H1 (cell line): ENCODE measurements at regions not wholly inside any gene's neighbourhood (a gene's known extent, or its start where the extent isn't known, plus 50 kb on each side); places are given as distances from the start of the nearest gene placed in this dataset.

Source experiments
- CTCF ChIA-PET: fragments of 300-600 bp; sonication (Branson Sonifier 250); formaldehyde crosslinking; loops from one replicate; lab custom pipeline; 2021; ENCODE audit not compliant: partially characterized antibody; lab: Charles Lee
- POLR2A ChIA-PET: fragments of 300-600 bp; sonication (Branson Sonifier 250); formaldehyde crosslinking; loops from one replicate; lab custom pipeline; 2021; ENCODE audit warnings: inconsistent platforms; ENCODE audit not compliant: partially characterized antibody; lab: Charles Lee
- DNase-seq, 2 experiments: peaks; one replicate each; pipeline versions ENCODE4 v3.0.0 to v3.0.0-alpha.2; 2010 to 2022; ENCODE audit warnings: low spot score in 2 of 2, low read depth in 1 of 2, mixed read lengths in 1 of 2
- FAIRE-seq: peaks from 2 replicates; lab custom pipeline; 2011; peaks lifted over from hg19 to GRCh38; lab: Jason Lieb, UNC
- H2AFZ ChIP-seq: 2 replicates; pipeline ENCODE4 v1.8.1; 2012; ENCODE audit warnings: low read length, inconsistent platforms
- H2AK5ac ChIP-seq: 2 replicates; pipeline ENCODE4 v1.6.1; 2013; ENCODE audit warnings: low read depth, low read length
- H2BK120ac ChIP-seq: replicated peaks from 2 replicates; pipeline ENCODE3; 2013; ENCODE audit warnings: low read depth, low read length, inconsistent platforms
- H2BK12ac ChIP-seq: 2 replicates; pipeline ENCODE4 v1.6.1; 2013; ENCODE audit warnings: low read depth, low read length
- H2BK15ac ChIP-seq: 2 replicates; pipeline ENCODE4 v1.6.1; 2013; ENCODE audit warnings: low read length
- H2BK20ac ChIP-seq: 2 replicates; pipeline ENCODE4 v1.6.1; 2013; ENCODE audit warnings: low read length
- H2BK5ac ChIP-seq: 2 replicates; pipeline ENCODE4 v1.6.1; 2013; ENCODE audit warnings: low read depth, low read length
- H3K14ac ChIP-seq: 2 replicates; pipeline ENCODE4 v1.6.1; 2013; ENCODE audit warnings: inconsistent platforms; ENCODE audit not compliant: insufficient read length
- H3K18ac ChIP-seq: 2 replicates; pipeline ENCODE4 v1.6.1; 2013; ENCODE audit warnings: low read length; ENCODE audit errors: extremely low read depth
- H3K23ac ChIP-seq: 2 replicates; pipeline ENCODE4 v1.6.1; 2013; ENCODE audit warnings: inconsistent platforms; ENCODE audit not compliant: insufficient read length
- H3K23me2 ChIP-seq: 2 replicates; pipeline ENCODE4 v1.6.1; 2013; ENCODE audit warnings: low read depth, low read length
- H3K27ac ChIP-seq: 2 replicates; pipeline ENCODE4 v1.6.1; 2011; ENCODE audit warnings: low read depth, low read length, inconsistent platforms
- H3K27me3 ChIP-seq, 4 experiments: replicated peaks in 1 of 4; 1 replicate in 1 of 4; 2 replicates in 3 of 4; pipeline versions ENCODE4 v1.6.1 to v1.8.1; 2011 to 2013; ENCODE audit warnings: low read length in 3 of 4, mild to moderate bottlenecking in 3 of 4, inconsistent platforms in 2 of 4, mixed read lengths in 2 of 4, moderate library complexity in 1 of 4; ENCODE audit not compliant: control insufficient read depth in 3 of 4, insufficient read depth in 3 of 4; ENCODE audit errors: extremely low read depth in 1 of 4
- H3K36me3 ChIP-seq, 4 experiments: 2 replicates each; pipeline versions ENCODE4 v1.6.1 to v1.8.1; 2011 to 2013; ENCODE audit warnings: mild to moderate bottlenecking in 4 of 4, low read length in 3 of 4, moderate library complexity in 2 of 4, control low read depth in 1 of 4, inconsistent platforms in 1 of 4; ENCODE audit not compliant: insufficient read depth in 4 of 4, control insufficient read depth in 2 of 4
- H3K4ac ChIP-seq: replicated peaks from 2 replicates; pipeline ENCODE3; 2013; ENCODE audit warnings: low read length, low read depth, mixed read lengths, inconsistent platforms; ENCODE audit not compliant: insufficient read length
- H3K4me1 ChIP-seq, 4 experiments: replicated peaks in 1 of 4; 1 replicate in 1 of 4; 2 replicates in 3 of 4; pipeline versions ENCODE4 v1.6.1 to v1.8.1; 2011 to 2013; ENCODE audit warnings: low read length in 3 of 4, inconsistent platforms in 2 of 4, mixed read lengths in 1 of 4; ENCODE audit not compliant: insufficient read depth in 4 of 4, control insufficient read depth in 3 of 4
- H3K4me2 ChIP-seq, 2 experiments: 2 replicates each; pipeline versions ENCODE4 v1.6.1 to v1.8.1; 2011 to 2013; ENCODE audit warnings: low read depth in 2 of 2, low read length in 2 of 2, control low read depth in 1 of 2, inconsistent platforms in 1 of 2, mild to moderate bottlenecking in 1 of 2; ENCODE audit not compliant: insufficient read depth in 1 of 2
- H3K4me3 ChIP-seq, 4 experiments: fragments of 200-600, 300-600 bp in 1 of 4; sonication (generic), shearing (Covaris generic), sonication (Bioruptor Twin) in 1 of 4; 2 replicates each; pipeline versions ENCODE4 v1.5.1 to v1.8.1; 2011 to 2016; ENCODE audit warnings: low read length in 4 of 4, low read depth in 3 of 4, control low read depth in 2 of 4, inconsistent platforms in 2 of 4, mild to moderate bottlenecking in 2 of 4, mixed read lengths in 1 of 4, moderate library complexity in 1 of 4; ENCODE audit not compliant: insufficient read depth in 2 of 4; ENCODE audit errors: extremely low read depth in 1 of 4
- H3K56ac ChIP-seq: replicated peaks from 2 replicates; pipeline ENCODE3; 2013; ENCODE audit warnings: low read depth, mild to moderate bottlenecking, mixed read lengths, low read length, inconsistent platforms; ENCODE audit not compliant: insufficient read length
- H3K79me1 ChIP-seq: 2 replicates; pipeline ENCODE4 v1.6.1; 2013; ENCODE audit warnings: low read depth, low read length, control low read depth
- H3K79me2 ChIP-seq, 2 experiments: 2 replicates each; pipeline versions ENCODE4 v1.6.1 to v1.8.1; 2012 to 2013; ENCODE audit warnings: low read length in 2 of 2, mild to moderate bottlenecking in 2 of 2, inconsistent platforms in 1 of 2; ENCODE audit not compliant: insufficient read depth in 2 of 2, control insufficient read depth in 1 of 2
- H3K9ac ChIP-seq, 4 experiments: replicated peaks in 1 of 4; 1 replicate in 1 of 4; 2 replicates in 3 of 4; pipeline versions ENCODE4 v1.6.1 to v1.8.1; 2011 to 2013; ENCODE audit warnings: low read depth in 3 of 4, low read length in 3 of 4, control low read depth in 2 of 4, mild to moderate bottlenecking in 2 of 4, moderate library complexity in 2 of 4, inconsistent platforms in 1 of 4; ENCODE audit errors: extremely low read depth in 1 of 4
- H3K9me3 ChIP-seq, 2 experiments: 2 replicates each; pipeline versions ENCODE4 v1.6.1 to v1.8.1; 2012 to 2013; ENCODE audit warnings: mild to moderate bottlenecking in 2 of 2, moderate library complexity in 2 of 2, control low read depth in 1 of 2, inconsistent platforms in 1 of 2, low read depth in 1 of 2, low read length in 1 of 2, mixed read lengths in 1 of 2; ENCODE audit not compliant: insufficient read depth in 2 of 2
- H4K20me1 ChIP-seq, 2 experiments: replicated peaks in 1 of 2; 2 replicates each; pipeline versions ENCODE3 to v1.8.1; 2011 to 2013; ENCODE audit warnings: inconsistent platforms in 2 of 2, low read length in 2 of 2, mild to moderate bottlenecking in 1 of 2; ENCODE audit not compliant: insufficient read depth in 2 of 2, control insufficient read depth in 1 of 2
- H4K5ac ChIP-seq: 2 replicates; pipeline ENCODE4 v1.6.1; 2013; ENCODE audit warnings: low read length, low read depth, mixed read lengths, inconsistent platforms; ENCODE audit not compliant: insufficient read length
- H4K8ac ChIP-seq: 2 replicates; pipeline ENCODE4 v1.8.0; 2013; ENCODE audit warnings: mild to moderate bottlenecking, moderate library complexity, low read length, inconsistent platforms; ENCODE audit not compliant: insufficient read depth; ENCODE audit errors: extremely low read depth
- H4K91ac ChIP-seq: replicated peaks from 2 replicates; pipeline ENCODE3; 2013; ENCODE audit warnings: low read length, mixed read lengths, inconsistent platforms; ENCODE audit not compliant: insufficient read length
- BRCA1 ChIP-seq: IDR thresholded peaks from 2 replicates; pipeline ENCODE4 v1.6.1; 2012; ENCODE audit warnings: low read depth, low read length, improper control_type of control experiment
- JUN ChIP-seq: IDR thresholded peaks from 2 replicates; pipeline ENCODE4 v1.6.1; 2011; ENCODE audit warnings: low read depth, mild to moderate bottlenecking, improper control_type of control experiment, low read length
- RNF2 ChIP-seq: fragments of 200-900, 300-1000 bp; sonication (generic); IDR thresholded peaks from 2 replicates; pipeline ENCODE4 v1.7.1; 2016; ENCODE audit warnings: borderline replicate concordance, low read depth, mild to moderate bottlenecking, antibody characterized with exemption, low read length; ENCODE audit not compliant: poor library complexity, severe bottlenecking; ENCODE audit errors: missing control alignments
- SIN3A ChIP-seq, 2 experiments: IDR thresholded peaks in 1 of 2; conservative IDR thresholded peaks in 1 of 2; 2 replicates each; pipeline ENCODE4 v1.6.1; 2011 to 2012; ENCODE audit warnings: low read length in 2 of 2, improper control_type of control experiment in 1 of 2, low read depth in 1 of 2, mild to moderate bottlenecking in 1 of 2
- SP2 ChIP-seq: IDR thresholded peaks from 2 replicates; pipeline ENCODE4 v1.6.1; 2012; ENCODE audit warnings: mild to moderate bottlenecking, low read length, inconsistent platforms
- SUZ12 ChIP-seq: fragments of 200-600 bp; sonication (generic); IDR thresholded peaks from 2 replicates; pipeline ENCODE4 v1.6.1; 2012; ENCODE audit warnings: mild to moderate bottlenecking, inconsistent platforms, low read length, moderate library complexity, mixed read lengths
- WGBS, 2 experiments: shearing (Covaris generic) in 1 of 2; methylation state at CpG; one replicate each; pipeline versions ENCODE4 v1.1.6 to v1.1.7; 2013 to 2015; ENCODE audit warnings: low lambda C conversion rate in 2 of 2, mixed read lengths in 2 of 2, inconsistent platforms in 1 of 2, low coverage in 1 of 2, missing lambda C conversion rate in 1 of 2; ENCODE audit not compliant: insufficient replicate concordance in 2 of 2, insufficient coverage in 1 of 2, insufficient read length in 1 of 2; ENCODE audit errors: extremely low coverage in 1 of 2, missing lambda C conversion rate in 1 of 2; 5-methylcytosine and 5-hydroxymethylcytosine counted together
- TF ChIP-seq, protein P1 (sequence below), 3 experiments: IDR thresholded peaks; 1 replicate in 2 of 3; 2 replicates in 1 of 3; pipeline versions ENCODE4 v1.5.1 to v1.6.1; 2011; ENCODE audit warnings: low read length in 3 of 3, mild to moderate bottlenecking in 3 of 3, inconsistent platforms in 2 of 3, low read depth in 1 of 3, moderate library complexity in 1 of 3; ENCODE audit not compliant: insufficient read depth in 1 of 3; ENCODE audit errors: control extremely low read depth in 1 of 3

DNA sequence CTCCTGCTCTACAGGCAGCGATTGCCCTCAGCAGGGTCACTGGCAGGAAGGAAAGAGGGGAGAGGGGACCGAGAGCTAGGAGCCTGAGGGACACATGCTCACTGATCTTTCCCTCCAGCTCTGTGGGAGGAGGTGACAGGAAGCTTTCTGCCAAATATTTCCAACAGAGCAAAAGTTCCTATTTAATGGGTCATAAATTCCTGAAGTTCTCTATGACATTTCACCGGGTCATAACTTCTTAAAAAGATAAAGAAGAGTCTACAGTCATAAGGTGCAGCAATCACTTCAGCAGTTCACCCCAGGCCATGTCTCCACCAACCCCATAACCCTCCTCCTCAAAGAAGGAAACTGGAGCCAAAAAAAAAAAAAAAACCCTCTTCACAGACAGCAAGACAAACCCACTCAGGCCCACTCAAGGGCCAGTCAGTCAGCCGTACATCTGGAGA, 481.1 kb downstream of the NR2F1-AS1 start:
- no peak overlapping the region for H3K9ac ChIP-seq
- H2BK5ac ChIP-seq = no peak overlapping the region
- no peak overlapping the region for H4K8ac ChIP-seq
- no peak overlapping the region for H2BK120ac ChIP-seq
- no peak overlapping the region for H3K23ac ChIP-seq
- ChIA-PET CTCF (no interaction called here), POLR2A (no interaction called here)
- no peak for DNase-seq
- no peak overlapping the region for H3K14ac ChIP-seq
- H2BK15ac ChIP-seq = no peak overlapping the region
- H3K4me3 ChIP-seq = no peak overlapping the region
- H4K20me1 ChIP-seq = no peaks in the 10 kb centered on the region
- H3K36me3 ChIP-seq = no peaks in the 10 kb centered on the region
- H4K91ac ChIP-seq = no peak overlapping the region
- H3K79me2 ChIP-seq = no peaks in the 10 kb centered on the region
- H3K27me3 ChIP-seq = peaks cover 0 to 1% (median 0%) of the 10 kb centered on the region in 4 experiments; a peak in 1 of 7 replicates
- no peak overlapping the region for H3K4ac ChIP-seq
- no peak overlapping the region for H2BK12ac ChIP-seq
- H2AK5ac ChIP-seq = no peak overlapping the region
- H3K79me1 ChIP-seq = no peaks in the 10 kb centered on the region
- H3K4me2 ChIP-seq = no peak overlapping the region
- H3K9me3 ChIP-seq = no peaks in the 10 kb centered on the region
- H3K4me1 ChIP-seq = no peaks in the 10 kb centered on the region
- no peak overlapping the region for H3K56ac ChIP-seq
- FAIRE-seq = no peak
- no peak overlapping the region for H2BK20ac ChIP-seq
- H3K18ac ChIP-seq = no peak overlapping the region
- no peak overlapping the region for H3K27ac ChIP-seq
- no peaks in the 10 kb centered on the region; the same call in 1 of the 2 replicates for H3K23me2 ChIP-seq
- TF ChIP-seq SP2 = no peak
- no peak for TF ChIP-seq RNF2
- no peak for TF ChIP-seq BRCA1
- TF ChIP-seq, protein P1, sequence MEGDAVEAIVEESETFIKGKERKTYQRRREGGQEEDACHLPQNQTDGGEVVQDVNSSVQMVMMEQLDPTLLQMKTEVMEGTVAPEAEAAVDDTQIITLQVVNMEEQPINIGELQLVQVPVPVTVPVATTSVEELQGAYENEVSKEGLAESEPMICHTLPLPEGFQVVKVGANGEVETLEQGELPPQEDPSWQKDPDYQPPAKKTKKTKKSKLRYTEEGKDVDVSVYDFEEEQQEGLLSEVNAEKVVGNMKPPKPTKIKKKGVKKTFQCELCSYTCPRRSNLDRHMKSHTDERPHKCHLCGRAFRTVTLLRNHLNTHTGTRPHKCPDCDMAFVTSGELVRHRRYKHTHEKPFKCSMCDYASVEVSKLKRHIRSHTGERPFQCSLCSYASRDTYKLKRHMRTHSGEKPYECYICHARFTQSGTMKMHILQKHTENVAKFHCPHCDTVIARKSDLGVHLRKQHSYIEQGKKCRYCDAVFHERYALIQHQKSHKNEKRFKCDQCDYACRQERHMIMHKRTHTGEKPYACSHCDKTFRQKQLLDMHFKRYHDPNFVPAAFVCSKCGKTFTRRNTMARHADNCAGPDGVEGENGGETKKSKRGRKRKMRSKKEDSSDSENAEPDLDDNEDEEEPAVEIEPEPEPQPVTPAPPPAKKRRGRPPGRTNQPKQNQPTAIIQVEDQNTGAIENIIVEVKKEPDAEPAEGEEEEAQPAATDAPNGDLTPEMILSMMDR (IDR thresholded peaks at IDR 0.05; ENCODE audit: control extremely low read depth in 1 of 3, insufficient read depth in 1 of 3, low read depth in 1 of 3, low read length in 3 of 3) = no peak
- no peak for TF ChIP-seq SUZ12
- TF ChIP-seq SIN3A (conservative IDR thresholded peaks at IDR 0.05 in 1 of 2, IDR thresholded peaks at IDR 0.05 in 1 of 2; ENCODE audit: low read depth in 1 of 2, low read length in 2 of 2) = no peak
- TF ChIP-seq JUN = no peak
- TF ChIP-seq, all 59 proteins: peak for 0
- WGBS, 2 experiments = 89% methylated on average over 4 of the region's 4 CpGs; no CpG with 5 or more reads in 1 of the 2 experiments
- no peak overlapping the region for H2AFZ ChIP-seq
- H4K5ac ChIP-seq = no peak overlapping the region
